Left ventricle myocardium inferior (tissue), 1 donor: ENCODE measurements at regions not wholly inside any gene's neighbourhood (a gene's known extent, or its start where the extent isn't known, plus 50 kb on each side); places are given as distances from the start of the nearest gene placed in this dataset.

Experiments used
- DNase-seq: peaks from one replicate; pipeline ENCODE4 v3.0.0-alpha.2; 2020
- H3K27ac ChIP-seq: fragments of 200-600 bp; replicated peaks from 2 replicates; pipeline ENCODE4 v1.8.0; 2021
- H3K27me3 ChIP-seq: fragments of 200-600 bp; 2 replicates; pipeline ENCODE4 v1.8.0; 2021; ENCODE audit warnings: low read depth
- H3K36me3 ChIP-seq: fragments of 200-600 bp; 2 replicates; pipeline ENCODE4 v1.8.0; 2021
- H3K4me1 ChIP-seq: fragments of 200-600 bp; 2 replicates; pipeline ENCODE4 v1.8.0; 2021
- H3K4me3 ChIP-seq: fragments of 200-600 bp; 2 replicates; pipeline ENCODE4 v1.8.0; 2021; ENCODE audit warnings: mild to moderate bottlenecking, moderate library complexity
- H3K9me3 ChIP-seq: fragments of 200-600 bp; replicated peaks from 2 replicates; pipeline ENCODE4 v1.8.0; 2021
- intact Hi-C: fragments of 100-400 bp; cut with micrococcal nuclease; formaldehyde crosslinking; loops from one replicate; pipeline ENCODE4 v1.11.0; 2022
- TF ChIP-seq, protein P1 (sequence below): fragments of 200-600 bp; IDR thresholded peaks from 2 replicates; pipeline ENCODE4 v1.8.0; 2021; ENCODE audit warnings: antibody characterized with exemption, mild to moderate bottlenecking, borderline replicate concordance
- donor health status: DM: no; HTN: yes; CAD: no; lungs with severe emphysema.

DNA sequence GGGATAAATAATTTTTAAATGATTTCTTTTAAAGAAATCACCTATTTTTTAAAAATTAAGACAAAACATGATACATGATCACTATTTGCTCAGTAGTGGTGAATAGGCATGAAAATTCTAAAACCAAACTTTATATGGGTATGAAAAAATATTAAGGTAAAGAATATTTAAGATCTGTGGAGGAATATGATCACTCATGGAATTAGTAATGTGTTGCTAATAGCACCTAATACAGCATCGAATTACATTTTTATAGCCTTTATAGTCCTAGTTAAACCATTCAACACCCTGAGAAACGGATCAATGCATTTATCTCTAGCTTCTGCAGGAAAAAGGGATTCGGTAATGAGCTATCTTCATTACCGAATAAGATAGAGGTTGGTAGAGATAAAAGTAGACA is 373.9 kb downstream of the LRRIQ3 start:
- Histone ChIP-seq H3K4me3 (no peak overlapping the region), H3K27ac (no peak overlapping the region), H3K27me3 (no peaks in the 10 kb centered on the region), H3K4me1 (no peaks in the 10 kb centered on the region), H3K36me3 (no peaks in the 10 kb centered on the region), H3K9me3 (no peaks in the 10 kb centered on the region)
- DNase-seq, result no peak
- TF ChIP-seq, protein P1, sequence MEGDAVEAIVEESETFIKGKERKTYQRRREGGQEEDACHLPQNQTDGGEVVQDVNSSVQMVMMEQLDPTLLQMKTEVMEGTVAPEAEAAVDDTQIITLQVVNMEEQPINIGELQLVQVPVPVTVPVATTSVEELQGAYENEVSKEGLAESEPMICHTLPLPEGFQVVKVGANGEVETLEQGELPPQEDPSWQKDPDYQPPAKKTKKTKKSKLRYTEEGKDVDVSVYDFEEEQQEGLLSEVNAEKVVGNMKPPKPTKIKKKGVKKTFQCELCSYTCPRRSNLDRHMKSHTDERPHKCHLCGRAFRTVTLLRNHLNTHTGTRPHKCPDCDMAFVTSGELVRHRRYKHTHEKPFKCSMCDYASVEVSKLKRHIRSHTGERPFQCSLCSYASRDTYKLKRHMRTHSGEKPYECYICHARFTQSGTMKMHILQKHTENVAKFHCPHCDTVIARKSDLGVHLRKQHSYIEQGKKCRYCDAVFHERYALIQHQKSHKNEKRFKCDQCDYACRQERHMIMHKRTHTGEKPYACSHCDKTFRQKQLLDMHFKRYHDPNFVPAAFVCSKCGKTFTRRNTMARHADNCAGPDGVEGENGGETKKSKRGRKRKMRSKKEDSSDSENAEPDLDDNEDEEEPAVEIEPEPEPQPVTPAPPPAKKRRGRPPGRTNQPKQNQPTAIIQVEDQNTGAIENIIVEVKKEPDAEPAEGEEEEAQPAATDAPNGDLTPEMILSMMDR, result no peak
- intact Hi-C loops, result no loop called here

DNA sequence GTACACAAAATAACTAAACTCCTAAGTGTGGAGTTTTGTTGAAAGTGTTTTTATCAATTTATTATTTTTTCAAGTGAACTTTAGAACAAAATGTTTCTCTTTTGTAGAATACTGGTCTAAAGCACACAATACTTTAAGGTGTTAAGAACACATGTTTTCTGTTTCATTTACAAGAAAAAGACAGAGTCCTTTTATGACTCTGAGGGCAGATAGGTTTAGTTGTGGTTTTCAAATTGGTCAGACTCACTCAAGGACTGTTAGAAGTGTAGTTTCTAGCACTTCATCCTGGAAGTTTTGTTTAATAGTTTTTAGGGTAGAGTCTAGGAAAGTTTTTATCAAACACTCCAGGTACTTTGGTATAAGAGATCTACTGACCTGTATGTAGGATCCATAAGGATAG is 376.5 kb downstream of the LRRIQ3 start:
- no peak overlapping the region for H3K4me3 ChIP-seq
- TF ChIP-seq, protein P1, result no peak
- peaks cover 9% of the 10 kb centered on the region for H3K9me3 ChIP-seq
- no peak for DNase-seq
- intact Hi-C loops, result no loop called here
- H3K4me1 ChIP-seq, result no peaks in the 10 kb centered on the region
- H3K27ac ChIP-seq, result no peak overlapping the region
- H3K36me3 ChIP-seq, result no peaks in the 10 kb centered on the region
- no peaks in the 10 kb centered on the region for H3K27me3 ChIP-seq

DNA sequence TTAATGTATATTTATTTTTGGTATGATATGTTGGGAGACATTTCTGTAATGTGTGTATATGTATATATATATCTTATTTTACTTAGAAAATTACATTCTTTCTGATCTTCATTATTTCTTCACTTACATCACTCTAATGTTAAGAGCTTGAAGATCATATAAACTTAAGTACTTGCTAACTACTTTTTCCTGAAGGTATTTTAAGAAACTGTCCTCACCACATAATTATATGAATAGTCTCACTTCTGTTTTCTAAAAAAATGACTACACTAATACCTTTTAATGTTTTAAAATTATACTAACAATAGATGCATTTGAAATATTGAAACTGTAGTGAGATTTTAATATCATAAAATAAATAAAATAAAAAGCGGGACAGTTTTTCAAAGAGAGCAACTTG is 377.1 kb downstream of the LRRIQ3 start:
- TF ChIP-seq, protein P1, result no peak
- Histone ChIP-seq H3K4me1 (no peaks in the 10 kb centered on the region), H3K36me3 (no peaks in the 10 kb centered on the region), H3K4me3 (no peak overlapping the region), H3K9me3 (peaks cover 16% of the 10 kb centered on the region), H3K27me3 (no peaks in the 10 kb centered on the region), H3K27ac (no peak overlapping the region)
- intact Hi-C loops, result no loop called here
- DNase-seq, result no peak

DNA sequence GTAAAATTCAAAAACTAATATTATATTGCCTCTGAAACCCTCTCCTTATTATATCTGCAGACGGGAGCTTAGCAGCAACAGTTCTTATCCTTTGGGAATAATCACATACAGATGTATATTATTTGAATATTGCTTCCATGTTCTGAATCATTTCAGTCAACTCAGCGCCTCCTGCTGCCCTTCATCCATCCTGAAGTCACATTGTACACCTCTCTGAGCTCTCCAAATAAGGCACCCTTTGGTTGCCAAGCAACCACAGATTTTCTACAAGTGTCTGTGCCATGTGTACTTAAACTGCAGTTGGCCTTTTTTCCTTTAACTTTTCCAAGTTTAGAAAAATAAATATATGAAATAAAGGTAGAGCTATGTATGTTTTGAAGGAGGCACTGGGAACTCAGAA is 384.3 kb downstream of the LRRIQ3 start:
- Histone ChIP-seq H3K4me3 (no peak overlapping the region), H3K27ac (no peak overlapping the region), H3K36me3 (no peaks in the 10 kb centered on the region), H3K4me1 (no peaks in the 10 kb centered on the region), H3K27me3 (no peaks in the 10 kb centered on the region), H3K9me3 (peaks cover 19% of the 10 kb centered on the region)
- no peak for DNase-seq
- TF ChIP-seq, protein P1, result no peak
- intact Hi-C loops, result no loop called here

DNA sequence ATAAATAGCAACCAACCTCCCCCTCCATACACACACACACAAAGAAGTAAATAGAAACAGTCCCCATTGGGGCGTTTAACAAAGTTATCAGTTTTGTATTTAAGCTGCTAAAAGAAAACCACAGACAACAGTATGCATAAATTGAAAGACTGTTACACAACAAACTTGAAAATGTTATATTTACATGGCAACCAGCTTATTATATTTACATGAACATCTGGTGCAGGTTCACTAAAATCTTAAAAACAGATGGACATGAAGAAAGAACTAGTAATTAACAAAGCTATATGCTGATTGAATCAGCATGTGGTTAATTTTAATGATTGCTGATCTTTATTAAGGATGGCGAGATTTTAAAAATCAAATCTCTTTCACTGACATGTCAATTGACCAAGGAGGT is 384.7 kb downstream of the LRRIQ3 start:
- intact Hi-C loops, result no loop called here
- Histone ChIP-seq H3K4me1 (no peaks in the 10 kb centered on the region), H3K36me3 (no peaks in the 10 kb centered on the region), H3K27ac (no peak overlapping the region), H3K27me3 (no peaks in the 10 kb centered on the region), H3K4me3 (no peak overlapping the region), H3K9me3 (peaks cover 19% of the 10 kb centered on the region)
- TF ChIP-seq, protein P1, result no peak
- no peak for DNase-seq

DNA sequence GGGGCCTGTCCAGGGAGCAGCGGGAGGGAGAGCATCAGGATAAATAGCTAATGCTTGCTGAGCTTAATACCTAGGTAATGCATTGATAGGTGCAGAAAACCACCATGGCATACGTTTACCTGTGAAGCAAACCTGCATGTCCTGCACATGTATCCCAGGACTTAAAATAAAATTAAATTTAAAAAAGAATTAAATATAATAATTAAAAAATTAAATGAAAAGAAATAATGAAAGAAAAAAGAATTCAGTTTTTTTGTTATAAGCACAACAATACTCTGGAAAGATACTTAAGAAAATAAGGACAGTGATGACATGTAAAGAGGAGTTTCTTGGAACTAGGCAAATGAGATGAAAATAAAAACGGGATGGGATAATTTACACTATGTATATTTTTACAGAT is 386.2 kb downstream of the LRRIQ3 start:
- intact Hi-C loops, result no loop called here
- H3K4me3 ChIP-seq, result no peak overlapping the region

More for the DNA sequence above, 386.2 kb downstream of the LRRIQ3 start:
- no peaks in the 10 kb centered on the region for H3K27me3 ChIP-seq
- DNase-seq, result no peak
- TF ChIP-seq, protein P1, result no peak
- peaks cover 13% of the 10 kb centered on the region for H3K9me3 ChIP-seq
- no peaks in the 10 kb centered on the region for H3K4me1 ChIP-seq
- no peak overlapping the region for H3K27ac ChIP-seq
- no peaks in the 10 kb centered on the region for H3K36me3 ChIP-seq
